ENCODE measurements at regions not wholly inside any gene's neighbourhood (a gene's known extent, or its start where the extent isn't known, plus 50 kb on each side); places are given as distances from the start of the nearest gene placed in this dataset.

DNA sequence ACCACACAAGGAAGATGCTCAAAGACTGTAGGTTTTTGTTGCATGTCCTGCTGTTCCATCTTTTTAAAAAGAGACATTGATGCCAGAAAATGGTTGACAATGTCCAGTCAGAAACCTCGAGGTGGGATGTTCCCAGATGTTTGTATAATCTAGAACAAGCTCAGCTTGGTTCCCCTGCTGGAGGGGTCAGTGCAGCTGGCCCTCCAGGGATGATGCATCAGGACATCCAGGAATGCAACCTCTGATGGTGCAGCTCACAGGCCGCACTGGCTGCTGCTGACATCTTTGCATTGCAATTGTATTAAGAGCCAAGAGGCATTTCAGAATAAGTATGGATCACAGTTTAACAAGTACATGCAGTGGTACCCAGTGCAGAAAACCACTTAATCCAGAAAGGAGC, 122.4 kb downstream of the MED10 start:
- no peak for TF ChIP-seq POLR2A (IDR thresholded peaks at IDR 0.05; ENCODE audit: low read length)
- TF ChIP-seq GATA1 (IDR thresholded peaks at IDR 0.05; ENCODE audit: low read depth, low read length): no peak

Data from erythroblast (primary cell).